GM12875 (cell line): ENCODE measurements at regions not wholly inside any gene's neighbourhood (a gene's known extent, or its start where the extent isn't known, plus 50 kb on each side); places are given as distances from the start of the nearest gene placed in this dataset.

Experiments
- H3K4me3 ChIP-seq: one replicate; pipeline ENCODE4 v1.5.1; 2011; ENCODE audit warnings: low read depth, low read length, control low read depth
- CTCF ChIP-seq: IDR thresholded peaks from 2 replicates; pipeline ENCODE4 v1.5.1; 2011; ENCODE audit warnings: low read depth, mild to moderate bottlenecking, control low read depth, inconsistent platforms, low read length, moderate library complexity, borderline replicate concordance; ENCODE audit not compliant: insufficient read depth

- H3K4me3 ChIP-seq, result no peak overlapping the region
- no peak for TF ChIP-seq CTCF
Measured at GRCh38 chr4:133938061-133938460, 263.5 kb downstream of the PABPC4L start.

GRCh38 chr4:133929531-133930239, 271.9 kb downstream of the PABPC4L start:
- no peak overlapping the region for H3K4me3 ChIP-seq
- TF ChIP-seq CTCF, result no peak

GRCh38 chr4:133921280-133922195, 280.1 kb downstream of the PABPC4L start:
- TF ChIP-seq CTCF, result no peak

GRCh38 chr4:133920236-133920635, 281.4 kb downstream of the PABPC4L start:
- no peak for TF ChIP-seq CTCF

More at GRCh38 chr4:133921280-133922195, 280.1 kb downstream of the PABPC4L start:
- H3K4me3 ChIP-seq, result no peak overlapping the region

GRCh38 chr4:133910165-133910564, 291.4 kb downstream of the PABPC4L start:
- TF ChIP-seq CTCF, result no peak
- no peak overlapping the region for H3K4me3 ChIP-seq

More at GRCh38 chr4:133920236-133920635, 281.4 kb downstream of the PABPC4L start:
- H3K4me3 ChIP-seq, result no peak overlapping the region

GRCh38 chr4:133903029-133903428, 298.6 kb downstream of the PABPC4L start:
- TF ChIP-seq CTCF, result no peak
- H3K4me3 ChIP-seq, result no peak overlapping the region
